NCI-H345 treated with DMSO at 0.1 percent for 48 hours (cell line): ENCODE measurements at regions not wholly inside any gene's neighbourhood (a gene's known extent, or its start where the extent isn't known, plus 50 kb on each side); places are given as distances from the start of the nearest gene placed in this dataset.
A peak's percentile ranks its signal among the peaks of the same experiment; 100 is the strongest.
"Not testable (repeated sequence)": the region's sequence is repeated elsewhere in the genome, so short reads cannot be mapped to it uniquely, and the experiment has no call there.

Experiments
- DNase-seq: peaks from one replicate; lab custom pipeline; 2025; ENCODE audit not compliant: unreplicated experiment; lab: John Stamatoyannopoulos, UW

DNA sequence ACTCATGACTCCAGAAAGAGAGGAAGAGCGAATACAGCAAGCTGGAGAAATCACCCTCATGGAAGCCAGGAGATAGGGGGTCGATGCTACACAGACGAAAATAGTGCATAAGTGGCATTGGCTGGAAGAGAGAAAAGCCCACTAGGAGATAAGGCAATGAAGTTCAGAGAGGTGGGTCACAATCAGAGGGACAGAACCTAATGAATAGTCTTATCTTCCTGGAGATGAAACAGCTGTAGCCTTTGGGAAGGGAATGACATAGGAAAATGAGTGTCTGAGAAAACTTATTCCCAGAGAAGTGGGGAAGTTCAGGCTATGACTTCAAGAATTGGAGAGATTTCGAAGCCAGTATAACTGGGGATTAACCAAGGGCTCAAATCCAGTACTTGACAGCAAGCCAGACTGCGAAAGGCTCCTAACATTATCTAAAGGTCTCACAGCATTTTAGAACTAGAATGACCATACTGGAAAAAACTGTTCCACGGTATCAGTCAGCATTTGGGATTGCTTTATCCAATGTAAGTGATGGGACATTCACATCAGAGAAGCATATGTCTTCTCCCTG, 211.1 kb downstream of the ZNF365 start:
- no peak for DNase-seq

DNA sequence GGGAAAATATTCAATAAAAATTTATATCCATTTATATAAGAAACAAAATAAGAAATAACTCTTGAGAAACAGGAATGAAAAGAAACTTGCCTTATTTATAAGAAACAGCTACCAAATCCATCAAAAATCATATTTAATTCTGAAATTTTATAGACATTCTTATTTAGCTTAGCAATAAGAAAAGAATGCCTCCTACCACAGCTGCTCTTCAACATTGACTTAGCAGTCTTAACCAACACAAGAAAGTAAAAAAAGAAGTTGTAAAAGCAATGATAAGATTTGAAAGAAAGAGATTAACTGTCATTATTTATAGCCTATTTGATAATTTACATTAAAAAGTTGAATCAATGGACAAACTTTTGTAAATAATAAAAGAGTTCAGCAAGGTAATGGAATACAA, 212.8 kb downstream of the ZNF365 start:
- DNase-seq, result no peak

DNA sequence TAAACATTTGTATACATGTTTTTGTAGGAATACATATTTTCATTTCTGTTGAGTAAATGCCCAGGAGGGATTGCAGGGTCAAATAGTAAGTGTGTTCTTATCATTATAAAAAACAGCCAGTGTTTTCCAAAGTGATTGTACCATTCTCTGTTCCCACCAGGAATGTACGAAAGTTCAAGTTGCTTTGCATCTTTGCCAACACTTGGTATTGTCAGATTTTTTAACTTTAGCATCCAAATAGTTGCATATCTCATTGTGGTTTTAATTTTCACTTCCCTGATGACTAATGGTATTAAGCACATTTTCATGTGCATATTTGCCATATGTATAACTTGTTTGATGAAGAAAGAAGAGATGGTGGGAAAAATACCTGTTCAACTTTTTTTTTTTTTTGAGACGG, 213.9 kb downstream of the ZNF365 start:
- no peak for DNase-seq

DNA sequence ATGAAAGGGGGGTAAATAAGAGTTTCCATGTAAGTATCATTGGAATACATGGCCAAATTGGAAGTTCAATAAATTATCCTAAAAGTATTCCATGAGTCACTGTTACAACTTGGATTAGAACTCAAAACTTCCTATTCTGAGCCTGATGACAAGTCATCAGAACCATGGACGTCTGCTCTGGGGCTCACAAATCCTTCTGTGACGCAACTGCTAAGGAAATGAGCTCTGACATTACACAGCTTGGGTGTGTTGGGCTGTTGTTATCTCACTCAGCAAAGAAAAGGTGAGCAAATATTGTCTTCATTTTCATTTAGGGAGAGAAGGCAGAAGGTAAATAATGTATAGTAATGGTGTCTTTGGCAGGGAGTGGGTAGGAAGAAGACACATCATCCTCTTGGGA, 214.8 kb upstream of the ADO start:
- no peak for DNase-seq

DNA sequence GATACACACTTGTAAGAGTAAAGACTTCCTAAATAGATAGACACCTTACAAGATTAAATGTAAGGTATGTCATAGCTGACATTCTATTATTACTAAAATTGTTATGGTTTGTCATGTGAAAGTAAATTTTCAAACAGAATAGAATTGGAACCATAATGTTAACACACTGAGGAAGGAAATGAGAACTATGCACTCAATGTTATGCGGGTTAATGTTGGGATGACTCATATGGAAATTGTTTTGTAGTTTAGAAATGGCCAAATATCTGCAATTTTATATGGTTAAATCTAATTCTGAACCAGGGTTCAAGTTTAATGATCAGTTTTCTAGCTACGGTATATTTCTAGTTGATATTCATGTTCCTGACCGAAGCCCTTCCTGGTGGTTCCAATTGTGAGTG, 214.2 kb upstream of the ADO start:
- DNase-seq, result no peak

DNA sequence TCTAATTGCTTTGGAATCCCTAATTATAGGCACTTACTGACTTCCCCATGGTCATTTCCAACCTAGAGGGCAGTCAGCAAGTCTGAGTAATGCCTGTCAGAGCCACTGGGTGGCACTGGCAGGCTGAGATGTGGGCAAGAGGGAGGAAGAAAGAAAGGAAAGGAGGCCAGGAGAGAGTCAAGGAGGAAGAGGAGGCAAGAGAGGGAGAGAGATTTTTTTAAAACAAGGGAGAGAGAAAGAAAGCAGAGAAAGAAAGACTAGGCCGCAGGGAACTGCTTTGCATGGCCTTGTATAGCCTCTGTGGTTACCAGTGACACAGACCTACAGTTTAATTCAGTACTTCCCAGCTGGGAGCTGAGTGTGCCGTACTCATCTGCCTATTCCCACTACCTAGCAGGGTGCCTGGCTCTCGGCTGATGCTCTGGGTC, 210.4 kb upstream of the ADO start:
- no peak for DNase-seq

DNA sequence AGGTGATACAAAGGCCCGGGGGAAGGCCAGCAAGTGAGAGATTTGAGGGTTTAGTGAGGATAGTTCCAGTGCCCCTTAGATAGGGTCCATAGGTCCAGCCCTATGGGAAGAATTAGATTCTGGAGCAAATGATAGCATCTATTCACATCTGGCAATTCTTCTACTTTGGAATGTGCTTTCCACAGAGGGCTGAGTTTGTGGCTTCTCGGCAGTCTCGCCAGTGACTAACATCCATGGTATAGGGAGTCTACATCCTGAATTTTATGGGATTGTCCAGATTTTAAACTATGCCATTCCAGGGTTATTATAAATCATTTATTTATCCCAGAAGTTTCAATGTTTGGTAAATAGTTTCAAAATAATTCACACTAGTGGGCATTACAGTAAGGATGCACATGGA, 207.3 kb upstream of the ADO start:
- DNase-seq, result no peak

DNA sequence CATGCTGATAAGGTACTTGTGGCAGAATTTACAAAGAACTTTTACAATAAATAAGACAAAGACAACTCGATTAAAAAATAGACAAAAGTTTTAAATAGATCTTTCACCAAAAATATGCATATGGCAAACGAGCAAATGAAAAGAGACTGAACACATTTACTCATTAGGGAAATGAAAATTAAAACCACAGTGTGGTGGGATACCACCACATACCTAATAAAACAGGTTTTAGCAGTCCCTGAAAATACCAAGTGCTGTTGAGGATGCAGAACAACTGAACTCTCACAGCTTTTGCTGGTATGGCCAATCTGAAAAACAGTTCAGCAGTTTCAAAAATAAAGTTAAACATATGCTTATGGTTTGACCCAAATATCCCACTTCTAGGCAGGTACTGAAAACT, 205.4 kb upstream of the ADO start:
- DNase-seq, result no peak

DNA sequence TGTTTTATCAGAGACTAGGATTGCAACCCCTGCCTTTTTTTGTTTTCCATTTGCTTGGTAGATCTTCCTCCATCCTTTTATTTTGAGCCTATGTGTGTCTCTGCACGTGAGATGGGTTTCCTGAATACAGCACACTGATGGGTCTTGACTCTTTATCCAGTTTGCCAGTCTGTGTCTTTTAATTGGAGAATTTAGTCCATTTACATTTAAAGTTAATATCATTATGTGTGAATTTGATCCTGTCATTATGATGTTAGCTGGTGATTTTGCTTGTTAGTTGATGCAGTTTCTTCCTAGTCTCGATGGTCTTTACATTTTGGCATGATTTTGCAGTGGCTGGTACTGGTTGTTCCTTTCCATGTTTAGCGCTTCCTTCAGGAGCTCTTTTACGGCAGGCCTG, 198.0 kb upstream of the ADO start:
- not testable (repeated sequence) for DNase-seq

DNA sequence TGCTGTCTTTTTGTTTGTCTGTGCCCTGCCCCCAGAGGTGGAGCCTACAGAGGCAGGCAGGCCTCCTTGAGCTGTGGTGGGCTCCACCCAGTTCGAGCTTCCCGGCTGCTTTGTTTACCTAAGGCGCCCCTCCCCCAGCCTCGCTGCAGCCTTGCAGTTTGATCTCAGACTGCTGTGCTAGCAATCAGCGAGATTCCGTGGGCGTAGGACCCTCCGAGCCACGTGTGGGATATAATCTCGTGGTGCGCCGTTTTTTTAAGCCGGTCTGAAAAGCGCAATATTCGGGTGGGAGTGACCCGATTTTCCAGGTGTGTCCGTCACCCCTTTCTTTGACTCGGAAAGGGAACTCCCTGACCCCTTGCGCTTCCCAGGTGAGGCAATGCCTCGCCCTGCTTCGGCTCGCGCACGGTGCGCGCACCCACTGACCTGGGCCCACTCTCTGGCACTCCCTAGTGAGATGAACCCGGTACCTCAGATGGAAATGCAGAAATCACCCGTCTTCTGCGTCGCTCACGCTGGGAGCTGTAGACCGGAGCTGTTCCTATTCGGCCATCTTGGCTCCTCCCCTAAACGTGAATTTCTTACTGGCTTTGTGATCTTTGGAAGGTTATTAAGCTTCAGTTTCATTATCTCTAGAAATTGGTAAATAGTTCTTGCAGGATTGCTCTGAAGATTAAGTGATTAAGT, 196.2 kb upstream of the ADO start:
- DNase-seq, result not testable (repeated sequence)

DNA sequence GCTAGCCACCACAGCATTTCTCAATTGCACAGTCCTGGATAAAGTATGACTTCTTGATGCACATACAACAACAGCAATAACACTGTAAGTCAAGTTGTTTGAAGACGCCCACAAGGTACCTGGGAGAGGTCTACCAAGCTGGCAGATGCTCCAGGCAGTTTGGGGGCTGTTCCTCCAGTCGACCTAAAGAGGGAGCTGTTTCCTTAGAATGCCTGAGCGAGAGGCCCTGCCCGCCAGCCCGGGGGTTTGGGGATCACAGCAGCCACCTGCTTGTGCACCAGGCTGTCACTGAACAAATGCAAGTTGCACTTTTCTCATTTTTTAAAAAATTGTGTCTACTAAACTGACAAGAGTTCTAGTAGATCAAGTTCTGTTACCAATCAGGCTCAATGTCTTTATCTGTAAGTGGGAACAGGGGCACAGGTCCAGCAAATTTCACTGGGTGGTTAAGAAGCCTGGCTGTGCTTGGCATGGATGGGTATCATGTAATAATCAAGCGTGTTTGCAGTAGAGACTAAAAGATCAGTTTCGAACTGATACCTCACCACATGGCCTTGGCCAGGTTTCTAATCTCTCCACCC, 193.8 kb upstream of the ADO start:
- DNase-seq, result peak; percentile 27

DNA sequence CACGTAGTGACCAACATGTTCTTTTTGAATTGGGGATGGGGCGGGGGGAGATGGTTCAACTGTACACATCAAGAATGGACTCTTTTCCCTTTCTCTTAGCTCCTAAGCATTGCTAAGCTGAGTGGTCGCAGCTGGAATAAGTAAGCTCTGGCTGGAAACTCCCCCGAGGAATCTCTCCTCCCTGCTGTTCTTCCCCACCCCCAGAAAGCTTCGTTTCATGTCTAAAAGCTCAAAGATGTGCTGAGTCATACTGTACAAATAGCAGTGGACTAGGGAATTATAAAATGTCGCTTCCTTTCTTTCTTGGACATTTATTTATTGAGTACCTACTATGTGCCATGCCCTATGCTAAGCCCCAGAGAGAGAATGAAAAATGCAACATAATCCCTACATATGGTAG, 191.1 kb upstream of the ADO start:
- DNase-seq, result no peak

DNA sequence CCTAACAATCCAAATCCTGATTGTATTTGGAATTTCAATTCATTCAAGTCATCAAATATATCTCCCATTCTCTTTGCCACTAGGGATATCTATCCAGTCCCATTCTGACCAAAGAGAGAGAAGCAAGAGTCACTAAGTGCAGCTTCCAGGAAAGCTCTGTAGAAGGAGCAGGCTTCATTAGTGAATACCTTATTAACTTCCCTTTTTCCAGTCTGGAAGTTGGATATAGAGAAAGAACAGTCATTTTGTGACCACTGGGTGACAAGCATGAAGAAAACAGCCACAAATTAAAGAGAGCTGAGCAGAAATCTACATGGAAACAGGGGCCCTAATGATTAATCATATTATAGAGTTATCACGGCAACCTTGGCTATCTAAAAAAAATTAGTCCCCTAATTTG, 190.7 kb upstream of the ADO start:
- DNase-seq, result no peak

DNA sequence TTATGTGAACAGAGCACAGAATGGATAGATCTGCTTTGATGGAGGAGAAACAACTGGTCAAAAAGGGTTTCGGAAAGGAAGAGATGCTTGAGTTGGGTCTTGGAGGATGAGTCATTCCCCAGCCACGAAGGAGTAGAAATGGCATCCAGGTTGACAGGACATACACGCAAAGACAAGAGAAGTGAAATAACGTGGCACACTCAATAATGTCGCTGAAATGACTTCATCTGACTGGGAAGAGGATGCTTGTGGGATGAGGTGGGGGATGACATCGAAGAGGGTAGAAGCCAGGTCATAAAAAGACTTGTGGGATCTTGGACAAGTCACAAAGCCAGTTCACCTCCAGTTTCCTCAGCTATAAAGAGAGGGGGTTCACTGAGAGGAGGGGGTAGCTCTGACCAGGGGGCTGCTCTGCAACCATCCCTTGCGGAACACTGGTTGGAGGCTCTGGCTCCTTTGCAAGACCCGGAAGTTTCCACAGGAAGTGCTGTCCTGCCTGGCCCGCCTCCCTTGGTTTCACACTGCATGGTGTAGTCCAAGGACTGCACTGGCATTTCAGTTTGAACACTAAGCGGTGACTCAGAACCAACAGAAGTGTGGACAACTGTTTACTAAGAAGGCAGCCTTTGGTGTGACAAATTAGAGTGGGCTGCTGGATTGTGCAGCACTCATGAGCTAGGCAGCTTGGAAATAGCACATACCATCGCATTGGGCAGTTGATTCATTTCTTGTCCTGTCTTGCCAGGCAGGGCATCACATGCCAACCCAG, 189.9 kb upstream of the ADO start:
- DNase-seq, result no peak

DNA sequence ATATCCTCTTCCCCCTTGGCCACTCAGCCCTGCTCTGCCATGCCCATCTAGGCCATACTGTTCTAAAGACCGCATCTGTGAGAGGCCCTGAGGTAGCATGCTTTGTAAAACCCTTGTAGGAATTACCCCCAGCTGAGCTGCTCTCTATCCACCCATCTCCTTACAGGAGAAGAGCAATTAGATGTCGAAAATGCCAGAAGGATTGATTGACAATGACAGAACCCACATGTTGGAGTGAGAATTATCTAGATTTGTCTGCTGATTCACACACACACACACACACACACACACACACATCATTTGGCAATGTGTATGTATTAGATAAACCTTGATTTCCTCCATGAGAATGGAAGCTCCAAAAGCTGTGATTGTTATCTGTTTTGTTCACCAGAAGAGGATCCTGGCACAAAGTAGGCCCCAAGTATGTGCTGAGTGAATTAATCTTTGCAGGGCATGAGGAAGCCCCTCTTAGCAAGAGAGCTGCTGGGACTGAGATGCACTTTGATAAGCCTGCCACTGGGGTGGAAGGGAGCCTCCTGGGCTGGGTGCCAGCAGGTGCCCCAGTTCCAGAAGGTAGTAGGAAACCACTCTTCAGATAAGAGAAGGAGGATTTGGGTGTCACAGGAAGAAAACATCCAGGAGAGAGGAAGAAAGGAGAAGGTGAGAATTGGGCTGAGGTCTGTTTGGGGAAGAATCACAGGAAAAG, 187.5 kb upstream of the ADO start:
- DNase-seq, result no peak

DNA sequence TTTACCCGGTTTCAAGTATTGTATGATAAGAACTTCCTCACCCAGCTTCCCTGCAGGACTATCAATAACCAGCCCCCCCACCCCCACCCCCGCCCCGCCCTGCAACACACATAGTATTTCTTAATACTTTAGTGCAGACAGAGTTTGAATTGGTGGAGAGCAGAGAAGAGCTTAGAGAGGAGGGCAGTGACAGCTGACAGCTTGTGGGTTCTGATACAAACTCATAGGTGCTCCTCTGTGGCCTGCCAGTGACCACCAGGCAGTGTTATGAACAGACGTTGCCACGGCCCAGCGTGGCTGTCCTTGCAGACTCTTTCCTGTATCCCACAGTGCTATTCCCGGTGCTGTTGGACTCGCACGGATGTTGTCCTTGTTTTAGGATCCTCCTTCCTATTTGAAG, 186.9 kb upstream of the ADO start:
- DNase-seq, result no peak

DNA sequence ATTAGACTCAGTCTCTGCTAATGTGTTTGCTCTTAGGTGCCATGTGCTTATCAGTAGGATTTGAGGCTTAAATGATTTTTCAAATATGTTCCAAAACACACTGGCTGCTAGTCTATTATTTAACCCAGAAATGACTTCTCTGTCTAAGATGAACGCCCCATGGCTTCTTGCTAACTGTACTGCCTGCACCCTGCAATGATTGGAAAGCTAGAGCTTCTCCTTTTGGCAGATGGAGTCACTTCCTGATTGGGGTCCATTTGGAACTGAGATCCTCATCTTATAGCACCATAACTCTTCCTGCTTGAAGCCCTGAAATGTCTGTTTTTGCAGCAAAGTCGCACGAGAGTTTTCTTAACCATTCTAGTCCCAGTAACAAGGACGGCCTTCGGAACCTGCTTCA, 186.5 kb upstream of the ADO start:
- no peak for DNase-seq

DNA sequence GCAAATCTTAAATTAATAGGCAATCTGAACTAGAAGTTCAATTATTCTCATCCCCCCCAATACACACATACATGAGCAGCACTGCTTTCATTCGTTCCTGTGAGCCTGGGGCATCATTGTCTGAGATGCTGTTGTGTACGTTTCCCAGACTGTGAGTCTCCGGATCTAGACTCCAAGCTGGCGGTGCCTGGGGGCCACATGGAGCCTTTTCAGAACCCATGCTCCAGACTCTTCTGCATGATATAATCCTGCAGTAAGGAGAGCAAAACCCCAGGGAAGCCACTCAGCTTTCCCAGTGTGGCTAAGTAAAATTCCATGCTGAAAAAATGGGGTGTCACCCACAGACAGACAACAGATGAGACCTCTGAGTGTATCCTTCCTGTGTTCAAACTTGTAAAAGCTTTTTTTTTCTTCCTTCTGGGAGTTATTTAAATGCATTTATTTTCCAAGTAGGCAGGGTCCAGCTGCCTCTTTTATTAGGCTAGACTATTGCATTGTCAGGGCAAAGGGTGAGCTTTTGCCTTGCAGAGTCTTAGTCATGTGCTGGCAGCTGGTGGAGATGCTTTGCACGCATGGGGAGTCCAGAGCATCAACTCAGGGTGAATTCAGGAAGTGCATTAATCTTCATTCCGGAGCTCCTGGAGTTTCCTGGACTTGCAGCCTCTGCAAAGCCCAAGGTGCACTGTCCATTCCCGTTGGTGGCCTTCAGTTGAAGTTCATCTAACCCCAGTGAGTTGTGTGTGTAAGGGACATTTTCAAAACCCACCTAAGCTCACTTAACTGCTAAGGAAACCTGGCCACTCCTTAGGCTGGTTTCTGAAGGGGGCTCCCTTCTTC, 185.7 kb upstream of the ADO start:
- no peak for DNase-seq

DNA sequence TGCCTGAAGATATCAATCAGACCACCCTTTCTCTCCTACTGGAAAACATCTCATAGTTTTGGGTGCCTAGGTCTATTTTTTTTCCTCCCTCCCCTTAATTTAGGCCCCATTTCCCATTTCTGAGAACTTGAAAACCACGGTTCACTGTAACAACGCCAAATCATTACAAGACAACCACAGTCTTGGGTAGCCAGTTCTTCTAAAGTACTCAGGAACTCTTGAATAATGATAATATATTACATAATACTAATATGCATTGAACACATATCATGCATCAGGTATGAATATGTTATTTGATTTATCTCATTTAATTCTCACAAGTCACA, 185.1 kb upstream of the ADO start:
- DNase-seq, result no peak

DNA sequence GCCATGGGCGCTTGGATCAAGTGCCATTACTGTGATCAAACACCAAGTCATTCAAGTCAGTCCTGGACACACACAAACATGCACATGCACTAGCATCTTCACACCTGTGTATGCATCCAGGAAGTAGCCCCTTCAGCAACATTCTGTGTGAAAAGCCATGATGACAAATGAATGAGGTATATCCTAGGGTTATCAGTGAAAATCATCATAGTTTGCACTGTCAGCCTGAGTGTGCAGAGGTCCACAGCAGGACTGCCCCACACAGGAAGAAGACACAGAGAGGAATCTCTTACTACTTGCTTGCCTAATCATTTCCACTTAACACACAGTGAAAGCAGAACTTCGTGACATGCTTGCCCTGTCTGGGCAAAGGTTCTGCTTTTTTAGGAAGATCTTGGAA, 184.0 kb upstream of the ADO start:
- DNase-seq, result no peak

DNA sequence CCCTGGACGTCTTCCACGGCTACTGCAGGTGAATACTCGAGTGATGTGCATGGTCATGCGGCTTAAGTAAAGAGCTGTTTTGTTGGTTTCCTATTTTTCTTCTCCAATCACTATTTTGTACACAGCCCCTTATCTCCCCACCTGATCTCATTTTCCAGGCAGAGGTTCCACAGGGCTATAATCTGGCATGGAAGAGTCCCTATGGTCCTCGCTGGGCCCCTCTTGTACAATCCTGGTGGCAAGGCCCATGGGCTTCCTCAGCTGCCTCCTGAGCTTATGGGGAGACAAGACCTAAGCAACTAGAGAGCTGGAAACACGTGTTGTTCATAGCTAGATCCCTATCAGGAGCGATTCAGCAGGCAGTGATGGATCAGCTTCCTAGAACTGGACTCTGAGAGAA, 181.3 kb upstream of the ADO start:
- DNase-seq, result no peak
